ENCODE measurements at regions not wholly inside any gene's neighbourhood (a gene's known extent, or its start where the extent isn't known, plus 50 kb on each side); places are given as distances from the start of the nearest gene placed in this dataset.

GRCh38 chr1:191643060-191643459, 515.2 kb upstream of the RGS18 start:
- Histone ChIP-seq H3K27me3 (ENCODE audit: control insufficient read depth, insufficient read depth, low read length) (no peaks in the 10 kb centered on the region), H3K27ac (ENCODE audit: low read length) (no peak overlapping the region), H3K36me3 (ENCODE audit: control insufficient read depth, insufficient read depth, low read length) (no peaks in the 10 kb centered on the region), H3K4me1 (ENCODE audit: control insufficient read depth, insufficient read depth, low read length) (no peaks in the 10 kb centered on the region), H3K4me3 (ENCODE audit: low read length) (no peak overlapping the region), H3K9me3 (ENCODE audit: control insufficient read depth, low read depth, low read length) (no peaks in the 10 kb centered on the region)
- WGBS (ENCODE audit: insufficient coverage, low lambda C conversion rate), result 100% methylated on average over 1 of the region's 1 CpG
- no peak for DNase-seq

GRCh38 chr1:191648939-191649338, 509.3 kb upstream of the RGS18 start:
- no peaks in the 10 kb centered on the region for H3K36me3 ChIP-seq (ENCODE audit: control insufficient read depth, insufficient read depth, low read length)
- no peaks in the 10 kb centered on the region for H3K9me3 ChIP-seq (ENCODE audit: control insufficient read depth, low read depth, low read length)
- no peak overlapping the region for H3K4me3 ChIP-seq (ENCODE audit: low read length)
- 100% methylated on average over 1 of the region's 2 CpGs for WGBS (ENCODE audit: insufficient coverage, low lambda C conversion rate)
- no peaks in the 10 kb centered on the region for H3K4me1 ChIP-seq (ENCODE audit: control insufficient read depth, insufficient read depth, low read length)
- H3K27ac ChIP-seq (ENCODE audit: low read length), result no peak overlapping the region
- no peaks in the 10 kb centered on the region for H3K27me3 ChIP-seq (ENCODE audit: control insufficient read depth, insufficient read depth, low read length)
- no peak for DNase-seq

- H3K27ac ChIP-seq (ENCODE audit: low read length), result no peak overlapping the region
- H3K4me1 ChIP-seq (ENCODE audit: control insufficient read depth, insufficient read depth, low read length), result no peaks in the 10 kb centered on the region
- H3K4me3 ChIP-seq (ENCODE audit: low read length), result no peak overlapping the region
- no peaks in the 10 kb centered on the region for H3K36me3 ChIP-seq (ENCODE audit: control insufficient read depth, insufficient read depth, low read length)
- DNase-seq, result no peak
- H3K27me3 ChIP-seq (ENCODE audit: control insufficient read depth, insufficient read depth, low read length), result no peaks in the 10 kb centered on the region
- no peaks in the 10 kb centered on the region for H3K9me3 ChIP-seq (ENCODE audit: control insufficient read depth, low read depth, low read length)
- WGBS (ENCODE audit: insufficient coverage, low lambda C conversion rate), result no CpG with 5 or more reads among the region's 1 CpG
Measured at GRCh38 chr1:191662051-191662450, 496.2 kb upstream of the RGS18 start.

- WGBS (ENCODE audit: insufficient coverage, low lambda C conversion rate), result no CpG with 5 or more reads among the region's 1 CpG
Measured at GRCh38 chr1:191662746-191663145, 495.5 kb upstream of the RGS18 start.

GRCh38 chr1:191668525-191668924, 489.7 kb upstream of the RGS18 start:
- WGBS (ENCODE audit: insufficient coverage, low lambda C conversion rate), result no CpG with 5 or more reads among the region's 5 CpGs
- H3K36me3 ChIP-seq (ENCODE audit: control insufficient read depth, insufficient read depth, low read length), result no peaks in the 10 kb centered on the region
- no peak overlapping the region for H3K4me3 ChIP-seq (ENCODE audit: low read length)
- H3K27ac ChIP-seq (ENCODE audit: low read length), result no peak overlapping the region
- no peak for DNase-seq
- H3K4me1 ChIP-seq (ENCODE audit: control insufficient read depth, insufficient read depth, low read length), result no peaks in the 10 kb centered on the region
- H3K9me3 ChIP-seq (ENCODE audit: control insufficient read depth, low read depth, low read length), result no peaks in the 10 kb centered on the region
- no peaks in the 10 kb centered on the region for H3K27me3 ChIP-seq (ENCODE audit: control insufficient read depth, insufficient read depth, low read length)

More at GRCh38 chr1:191662746-191663145, 495.5 kb upstream of the RGS18 start:
- Histone ChIP-seq H3K27me3 (ENCODE audit: control insufficient read depth, insufficient read depth, low read length) (no peaks in the 10 kb centered on the region), H3K4me1 (ENCODE audit: control insufficient read depth, insufficient read depth, low read length) (no peaks in the 10 kb centered on the region), H3K27ac (ENCODE audit: low read length) (no peak overlapping the region), H3K36me3 (ENCODE audit: control insufficient read depth, insufficient read depth, low read length) (no peaks in the 10 kb centered on the region), H3K9me3 (ENCODE audit: control insufficient read depth, low read depth, low read length) (no peaks in the 10 kb centered on the region), H3K4me3 (ENCODE audit: low read length) (no peak overlapping the region)
- DNase-seq, result no peak

- no peak overlapping the region for H3K27ac ChIP-seq (ENCODE audit: low read length)
- H3K27me3 ChIP-seq (ENCODE audit: control insufficient read depth, insufficient read depth, low read length), result no peaks in the 10 kb centered on the region
- no peaks in the 10 kb centered on the region for H3K36me3 ChIP-seq (ENCODE audit: control insufficient read depth, insufficient read depth, low read length)
- WGBS (ENCODE audit: insufficient coverage, low lambda C conversion rate), result 88% methylated on average over 1 of the region's 2 CpGs
- no peak overlapping the region for H3K4me3 ChIP-seq (ENCODE audit: low read length)
- H3K9me3 ChIP-seq (ENCODE audit: control insufficient read depth, low read depth, low read length), result no peaks in the 10 kb centered on the region
- DNase-seq, result no peak
- H3K4me1 ChIP-seq (ENCODE audit: control insufficient read depth, insufficient read depth, low read length), result no peaks in the 10 kb centered on the region
Measured at GRCh38 chr1:191669629-191670028, 488.6 kb upstream of the RGS18 start.

GRCh38 chr1:191671236-191671635, 487.0 kb upstream of the RGS18 start:
- Histone ChIP-seq H3K4me1 (ENCODE audit: control insufficient read depth, insufficient read depth, low read length) (no peaks in the 10 kb centered on the region), H3K27me3 (ENCODE audit: control insufficient read depth, insufficient read depth, low read length) (no peaks in the 10 kb centered on the region), H3K27ac (ENCODE audit: low read length) (no peak overlapping the region), H3K4me3 (ENCODE audit: low read length) (no peak overlapping the region), H3K36me3 (ENCODE audit: control insufficient read depth, insufficient read depth, low read length) (no peaks in the 10 kb centered on the region), H3K9me3 (ENCODE audit: control insufficient read depth, low read depth, low read length) (no peaks in the 10 kb centered on the region)
- no CpG with 5 or more reads among the region's 2 CpGs for whole genome bisulfite sequencing (ENCODE audit: insufficient coverage, low lambda C conversion rate)
- DNase-seq, result no peak

GRCh38 chr1:191674626-191675179, 483.6 kb upstream of the RGS18 start:
- H3K27me3 ChIP-seq (ENCODE audit: control insufficient read depth, insufficient read depth, low read length), result no peaks in the 10 kb centered on the region
- no peak overlapping the region for H3K4me3 ChIP-seq (ENCODE audit: low read length)
- H3K9me3 ChIP-seq (ENCODE audit: control insufficient read depth, low read depth, low read length), result no peaks in the 10 kb centered on the region
- no peaks in the 10 kb centered on the region for H3K36me3 ChIP-seq (ENCODE audit: control insufficient read depth, insufficient read depth, low read length)
- no peaks in the 10 kb centered on the region for H3K4me1 ChIP-seq (ENCODE audit: control insufficient read depth, insufficient read depth, low read length)
- WGBS (ENCODE audit: insufficient coverage, low lambda C conversion rate), result 83% methylated on average over 1 of the region's 1 CpG
- DNase-seq, result peak in 1 of 2 donors; percentile 4
- H3K27ac ChIP-seq (ENCODE audit: low read length), result no peak overlapping the region

- whole genome bisulfite sequencing (ENCODE audit: insufficient coverage, low lambda C conversion rate), result 91% methylated on average over 3 of the region's 4 CpGs
- DNase-seq, result no peak
Measured at GRCh38 chr1:191675856-191676783, 482.1 kb upstream of the RGS18 start.

GRCh38 chr1:191685669-191686068, 472.6 kb upstream of the RGS18 start:
- Histone ChIP-seq H3K9me3 (ENCODE audit: control insufficient read depth, low read depth, low read length) (no peaks in the 10 kb centered on the region), H3K36me3 (ENCODE audit: control insufficient read depth, insufficient read depth, low read length) (no peaks in the 10 kb centered on the region), H3K27ac (ENCODE audit: low read length) (no peak overlapping the region), H3K4me3 (ENCODE audit: low read length) (no peak overlapping the region), H3K27me3 (ENCODE audit: control insufficient read depth, insufficient read depth, low read length) (no peaks in the 10 kb centered on the region), H3K4me1 (ENCODE audit: control insufficient read depth, insufficient read depth, low read length) (no peaks in the 10 kb centered on the region)
- no peak for DNase-seq
- no CpG with 5 or more reads among the region's 1 CpG for WGBS (ENCODE audit: insufficient coverage, low lambda C conversion rate)

More at GRCh38 chr1:191675856-191676783, 482.1 kb upstream of the RGS18 start:
- no peaks in the 10 kb centered on the region for H3K9me3 ChIP-seq (ENCODE audit: control insufficient read depth, low read depth, low read length)
- no peaks in the 10 kb centered on the region for H3K27me3 ChIP-seq (ENCODE audit: control insufficient read depth, insufficient read depth, low read length)
- H3K27ac ChIP-seq (ENCODE audit: low read length), result no peak overlapping the region
- no peaks in the 10 kb centered on the region for H3K4me1 ChIP-seq (ENCODE audit: control insufficient read depth, insufficient read depth, low read length)
- no peak overlapping the region for H3K4me3 ChIP-seq (ENCODE audit: low read length)
- H3K36me3 ChIP-seq (ENCODE audit: control insufficient read depth, insufficient read depth, low read length), result no peaks in the 10 kb centered on the region

Data from large intestine (tissue), 3 donors.